IMR-90 (cell line): ENCODE measurements at regions not wholly inside any gene's neighbourhood (a gene's known extent, or its start where the extent isn't known, plus 50 kb on each side); places are given as distances from the start of the nearest gene placed in this dataset.

ENCODE experiments used
- ATAC-seq: fragments of 200-7000 bp; cut with Tn5 transposase; 2 replicates; pipeline ENCODE4 v1.9.1; 2020; ENCODE audit warnings: low read depth, mild to moderate bottlenecking, moderate library complexity
- BruUV-seq: library from RNA; stranded (reverse); fragments of 400-500 nt; replicated peaks from 2 replicates; lab custom pipeline; 2021; lab: Mats Ljungman, UMichigan
- CTCF ChIA-PET: fragments of 300-600 bp; formaldehyde crosslinking; extraction: SDS; loops from one replicate; lab custom pipeline; 2021; ENCODE audit warnings: antibody characterized with exemption; lab: Yijun Ruan, JAX
- POLR2A ChIA-PET: fragments of 300-600 bp; sonication (Branson Sonifier 250); formaldehyde crosslinking; loops from one replicate; lab custom pipeline; 2022; ENCODE audit warnings: antibody characterized with exemption; ENCODE audit not compliant: unreplicated experiment; lab: Charles Lee
- DNase-seq: peaks from one replicate; pipeline ENCODE4 v3.0.0; 2013
- H2AFZ ChIP-seq: replicated peaks from 2 replicates; pipeline ENCODE3; 2013; ENCODE audit warnings: low read length, mild to moderate bottlenecking; ENCODE audit not compliant: poor library complexity
- H2AK5ac ChIP-seq: 2 replicates; pipeline ENCODE4 v1.6.1; 2013; ENCODE audit warnings: low read depth, low read length, inconsistent platforms
- H2AK9ac ChIP-seq: replicated peaks from 2 replicates; pipeline ENCODE3; 2013; ENCODE audit warnings: mild to moderate bottlenecking, low read depth, low read length, moderate library complexity; ENCODE audit not compliant: poor library complexity
- H2BK120ac ChIP-seq: 2 replicates; pipeline ENCODE4 v1.6.1; 2013; ENCODE audit warnings: low read depth, low read length, inconsistent platforms
- H2BK15ac ChIP-seq: 3 replicates; pipeline ENCODE4 v1.6.1; 2013; ENCODE audit warnings: low read depth, low read length, inconsistent platforms
- H2BK20ac ChIP-seq: 2 replicates; pipeline ENCODE4 v1.6.1; 2013; ENCODE audit warnings: low read depth, mild to moderate bottlenecking, inconsistent platforms, low read length, moderate library complexity
- H2BK5ac ChIP-seq: 2 replicates; pipeline ENCODE4 v1.6.1; 2013; ENCODE audit warnings: mild to moderate bottlenecking, low read depth, low read length, inconsistent platforms; ENCODE audit not compliant: poor library complexity, severe bottlenecking
- H3K14ac ChIP-seq: replicated peaks from 2 replicates; pipeline ENCODE4 v1.6.1; 2013; ENCODE audit warnings: low read depth, low read length, inconsistent platforms
- H3K18ac ChIP-seq: 2 replicates; pipeline ENCODE4 v1.6.1; 2013; ENCODE audit warnings: low read depth, low read length, control low read depth
- H3K23ac ChIP-seq: 2 replicates; pipeline ENCODE4 v1.6.1; 2013; ENCODE audit warnings: low read depth, low read length, inconsistent platforms
- H3K27ac ChIP-seq: 2 replicates; pipeline ENCODE4 v1.5.1; 2013; ENCODE audit warnings: mild to moderate bottlenecking, control low read depth, low read length; ENCODE audit not compliant: insufficient read depth
- H3K27me3 ChIP-seq: 2 replicates; pipeline ENCODE4 v1.6.1; 2013; ENCODE audit warnings: low read length; ENCODE audit not compliant: control insufficient read depth, insufficient read depth
- H3K36me3 ChIP-seq: 2 replicates; pipeline ENCODE4 v1.6.1; 2013; ENCODE audit warnings: low read length, mixed read lengths; ENCODE audit not compliant: control insufficient read depth, insufficient read depth
- H3K4ac ChIP-seq: 2 replicates; pipeline ENCODE4 v1.6.1; 2013; ENCODE audit warnings: low read depth, low read length, inconsistent platforms
- H3K4me1 ChIP-seq: 2 replicates; pipeline ENCODE4 v1.6.1; 2013; ENCODE audit warnings: low read length, mixed read lengths; ENCODE audit not compliant: control insufficient read depth, insufficient read depth
- H3K4me2 ChIP-seq: 2 replicates; pipeline ENCODE4 v1.6.1; 2013; ENCODE audit warnings: low read depth, mild to moderate bottlenecking, control low read depth, low read length, moderate library complexity
- H3K4me3 ChIP-seq: 2 replicates; pipeline ENCODE4 v1.5.1; 2013; ENCODE audit warnings: low read depth, mild to moderate bottlenecking, control low read depth, low read length, moderate library complexity; ENCODE audit not compliant: insufficient read depth
- H3K56ac ChIP-seq: 2 replicates; pipeline ENCODE4 v1.6.1; 2013; ENCODE audit warnings: low read length, inconsistent platforms; ENCODE audit not compliant: insufficient read depth; ENCODE audit errors: extremely low read depth
- H3K79me1 ChIP-seq, 2 experiments: 2 replicates each; pipeline ENCODE4 v1.6.1; 2013; ENCODE audit warnings: low read length in 2 of 2, inconsistent platforms in 1 of 2, low read depth in 1 of 2
- H3K9ac ChIP-seq: 2 replicates; pipeline ENCODE4 v1.6.1; 2013; ENCODE audit warnings: low read depth, low read length, control low read depth
- H3K9me1 ChIP-seq: 2 replicates; pipeline ENCODE4 v1.6.1; 2013; ENCODE audit warnings: low read length, inconsistent platforms; ENCODE audit not compliant: insufficient read depth
- H3K9me3 ChIP-seq: 2 replicates; pipeline ENCODE4 v1.6.1; 2013; ENCODE audit warnings: low read length; ENCODE audit not compliant: control insufficient read depth, insufficient read depth
- H4K20me1 ChIP-seq: 2 replicates; pipeline ENCODE4 v1.6.1; 2013; ENCODE audit warnings: low read length, inconsistent platforms; ENCODE audit not compliant: insufficient read depth
- H4K5ac ChIP-seq: 2 replicates; pipeline ENCODE4 v1.6.1; 2013; ENCODE audit warnings: mild to moderate bottlenecking, low read depth, low read length, control low read depth
- H4K8ac ChIP-seq, 2 experiments: 2 replicates each; pipeline ENCODE4 v1.6.1; 2013; ENCODE audit warnings: low read depth in 2 of 2, low read length in 2 of 2, control low read depth in 1 of 2, inconsistent platforms in 1 of 2
- H4K91ac ChIP-seq: 2 replicates; pipeline ENCODE4 v1.6.1; 2013; ENCODE audit warnings: low read depth, low read length, inconsistent platforms; ENCODE audit not compliant: insufficient read depth
- BHLHE40 ChIP-seq: fragments of 150-350 bp; IDR thresholded peaks from 2 replicates; pipeline ENCODE4 v1.6.1; 2016; ENCODE audit warnings: mild to moderate bottlenecking, low read depth, low read length
- CEBPB ChIP-seq: IDR thresholded peaks from 2 replicates; pipeline ENCODE4 v1.6.1; 2012; ENCODE audit warnings: low read depth, low read length, improper control_type of control experiment
- CHD1 ChIP-seq: IDR thresholded peaks from 2 replicates; pipeline ENCODE4 v1.6.1; 2012; ENCODE audit warnings: low read depth, low read length, improper control_type of control experiment
- FOS ChIP-seq: fragments of 150-350 bp; IDR thresholded peaks from 2 replicates; pipeline ENCODE4 v1.6.1; 2016; ENCODE audit warnings: low read depth, low read length
- MAFK ChIP-seq: IDR thresholded peaks from 2 replicates; pipeline ENCODE4 v1.6.1; 2012; ENCODE audit warnings: low read depth, low read length, improper control_type of control experiment
- MAZ ChIP-seq: IDR thresholded peaks from 2 replicates; pipeline ENCODE4 v1.6.1; 2012; ENCODE audit warnings: low read depth, mild to moderate bottlenecking, low read length, improper control_type of control experiment, moderate library complexity, borderline replicate concordance
- MXI1 ChIP-seq: IDR thresholded peaks from 2 replicates; pipeline ENCODE4 v1.6.1; 2012; ENCODE audit warnings: low read depth, mild to moderate bottlenecking, low read length, moderate library complexity, borderline replicate concordance
- NFE2L2 ChIP-seq: fragments of 150-350 bp; IDR thresholded peaks from 2 replicates; pipeline ENCODE4 v1.6.1; 2016; ENCODE audit warnings: low read depth, mild to moderate bottlenecking, low read length
- POLR2A ChIP-seq: IDR thresholded peaks from 2 replicates; pipeline ENCODE4 v1.6.1; 2012; ENCODE audit warnings: mild to moderate bottlenecking, low read depth, low read length
- RAD21 ChIP-seq: IDR thresholded peaks from 2 replicates; pipeline ENCODE4 v1.6.1; 2012; ENCODE audit warnings: low read length, improper control_type of control experiment
- RCOR1 ChIP-seq: IDR thresholded peaks from 2 replicates; pipeline ENCODE4 v1.6.1; 2012; ENCODE audit warnings: mild to moderate bottlenecking, low read length, improper control_type of control experiment; ENCODE audit not compliant: insufficient replicate concordance
- RFX5 ChIP-seq: IDR thresholded peaks from 2 replicates; pipeline ENCODE4 v1.8.0; 2012; ENCODE audit warnings: low read depth, mild to moderate bottlenecking, low read length, moderate library complexity
- SMC3 ChIP-seq: fragments of 150-350 bp; IDR thresholded peaks from 2 replicates; pipeline ENCODE4 v1.6.1; 2016; ENCODE audit warnings: low read depth, mild to moderate bottlenecking, antibody characterized with exemption, low read length, moderate library complexity
- USF2 ChIP-seq: fragments of 150-350 bp; IDR thresholded peaks from 2 replicates; pipeline ENCODE4 v1.6.1; 2017; ENCODE audit warnings: mild to moderate bottlenecking, antibody characterized with exemption, low read length, low read depth
- WGBS, 2 experiments: methylation state at CpG; one replicate each; pipeline versions ENCODE4 v1.1.5 to v1.1.7; 2013; ENCODE audit warnings: missing lambda C conversion rate in 2 of 2; ENCODE audit not compliant: insufficient read length in 1 of 2; ENCODE audit errors: extremely low coverage in 2 of 2; 5-methylcytosine and 5-hydroxymethylcytosine counted together
- dilution Hi-C: fragments of 300-500 bp; cut with HindIII; formaldehyde crosslinking; loops from one replicate; pipeline ENCODE4 v1.14.3; 2018; ENCODE audit warnings: low sequenced_read_pairs; ENCODE audit not compliant: unreplicated experiment
- in situ Hi-C: fragments of 300-500 bp; cut with MboI; formaldehyde crosslinking; loops from 3 replicates; pipeline ENCODE4 v1.14.3; 2019; ENCODE audit warnings: low sequenced_read_pairs, inconsistent platforms, mixed read lengths
- intact Hi-C: fragments of 100-400 bp; cut with micrococcal nuclease; formaldehyde crosslinking; loops from 2 replicates; pipeline ENCODE4 v1.10.0; 2022
- TF ChIP-seq, protein P1 (sequence below): fragments of 150-350 bp; IDR thresholded peaks from 2 replicates; pipeline ENCODE4 v1.6.1; 2016; ENCODE audit warnings: low read depth, mild to moderate bottlenecking, low read length, moderate library complexity, borderline replicate concordance
- TF ChIP-seq, protein P2 (sequence below): conservative IDR thresholded peaks from 2 replicates; pipeline ENCODE4 v1.5.1; 2012; ENCODE audit warnings: mild to moderate bottlenecking, low read depth, low read length, improper control_type of control experiment

DNA sequence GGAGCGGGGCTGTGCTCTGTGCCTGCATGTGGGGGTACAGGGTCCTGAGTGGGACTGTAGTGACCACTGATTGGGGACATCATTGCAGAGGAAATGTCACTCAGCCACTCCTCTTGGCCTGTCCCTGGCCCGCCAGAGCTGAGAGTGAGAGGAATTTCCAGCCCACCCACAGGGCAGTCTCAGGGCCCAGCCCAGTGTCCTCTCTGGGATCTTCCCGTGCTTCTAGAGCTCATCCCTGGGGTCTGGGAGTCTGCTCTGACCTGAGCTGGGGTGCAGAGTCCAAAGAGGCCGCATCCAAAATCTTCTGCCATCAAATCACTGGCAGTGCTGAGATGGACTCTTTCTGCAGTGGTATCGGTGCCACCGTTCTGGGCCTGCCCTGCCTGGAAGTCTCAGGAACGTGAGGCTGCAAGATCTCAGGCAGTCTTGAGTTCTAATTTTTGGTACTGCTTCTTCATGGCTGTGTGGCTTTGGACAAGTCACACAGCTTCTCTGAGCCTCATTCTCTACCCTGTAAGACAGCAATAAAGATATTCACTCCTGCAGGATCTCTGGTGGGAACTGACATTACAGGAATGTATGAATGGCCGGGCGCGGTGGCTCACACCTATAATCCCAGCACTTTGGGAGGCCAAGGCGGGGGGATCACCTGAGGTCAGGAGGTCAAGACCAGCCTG, 100.8 kb upstream of the TARDBP start:
- no peak overlapping the region for H2BK120ac ChIP-seq
- ChIA-PET POLR2A (no interaction called here), CTCF (no interaction called here)
- intact Hi-C loops, result no loop called here
- ATAC-seq (no peak), DNase-seq (no peak)
- H3K36me3 ChIP-seq, result no peaks in the 10 kb centered on the region
- H3K9me3 ChIP-seq, result no peaks in the 10 kb centered on the region
- no peak overlapping the region for H3K4me2 ChIP-seq
- H3K27me3 ChIP-seq, result peaks cover 42% of the 10 kb centered on the region
- no peak overlapping the region for H4K8ac ChIP-seq
- H3K4ac ChIP-seq, result no peak overlapping the region
- no peaks in the 10 kb centered on the region for H4K20me1 ChIP-seq
- TF ChIP-seq CHD1 (no peak), USF2 (no peak), MXI1 (no peak), MAFK (no peak), BHLHE40 (no peak), CEBPB (no peak), MAZ (no peak), POLR2A (no peak), RCOR1 (no peak), FOS (no peak), SMC3 (no peak), NFE2L2 (no peak), RFX5 (no peak), RAD21 (no peak)
- TF ChIP-seq, protein P1, sequence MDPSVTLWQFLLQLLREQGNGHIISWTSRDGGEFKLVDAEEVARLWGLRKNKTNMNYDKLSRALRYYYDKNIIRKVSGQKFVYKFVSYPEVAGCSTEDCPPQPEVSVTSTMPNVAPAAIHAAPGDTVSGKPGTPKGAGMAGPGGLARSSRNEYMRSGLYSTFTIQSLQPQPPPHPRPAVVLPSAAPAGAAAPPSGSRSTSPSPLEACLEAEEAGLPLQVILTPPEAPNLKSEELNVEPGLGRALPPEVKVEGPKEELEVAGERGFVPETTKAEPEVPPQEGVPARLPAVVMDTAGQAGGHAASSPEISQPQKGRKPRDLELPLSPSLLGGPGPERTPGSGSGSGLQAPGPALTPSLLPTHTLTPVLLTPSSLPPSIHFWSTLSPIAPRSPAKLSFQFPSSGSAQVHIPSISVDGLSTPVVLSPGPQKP, result no peak
- TF ChIP-seq, protein P2, sequence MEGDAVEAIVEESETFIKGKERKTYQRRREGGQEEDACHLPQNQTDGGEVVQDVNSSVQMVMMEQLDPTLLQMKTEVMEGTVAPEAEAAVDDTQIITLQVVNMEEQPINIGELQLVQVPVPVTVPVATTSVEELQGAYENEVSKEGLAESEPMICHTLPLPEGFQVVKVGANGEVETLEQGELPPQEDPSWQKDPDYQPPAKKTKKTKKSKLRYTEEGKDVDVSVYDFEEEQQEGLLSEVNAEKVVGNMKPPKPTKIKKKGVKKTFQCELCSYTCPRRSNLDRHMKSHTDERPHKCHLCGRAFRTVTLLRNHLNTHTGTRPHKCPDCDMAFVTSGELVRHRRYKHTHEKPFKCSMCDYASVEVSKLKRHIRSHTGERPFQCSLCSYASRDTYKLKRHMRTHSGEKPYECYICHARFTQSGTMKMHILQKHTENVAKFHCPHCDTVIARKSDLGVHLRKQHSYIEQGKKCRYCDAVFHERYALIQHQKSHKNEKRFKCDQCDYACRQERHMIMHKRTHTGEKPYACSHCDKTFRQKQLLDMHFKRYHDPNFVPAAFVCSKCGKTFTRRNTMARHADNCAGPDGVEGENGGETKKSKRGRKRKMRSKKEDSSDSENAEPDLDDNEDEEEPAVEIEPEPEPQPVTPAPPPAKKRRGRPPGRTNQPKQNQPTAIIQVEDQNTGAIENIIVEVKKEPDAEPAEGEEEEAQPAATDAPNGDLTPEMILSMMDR, result no peak
- no peaks in the 10 kb centered on the region for H3K79me1 ChIP-seq
- no peak overlapping the region for H4K5ac ChIP-seq
- no peak overlapping the region for H3K9ac ChIP-seq
- no peak overlapping the region for H2BK5ac ChIP-seq
- no peak overlapping the region for H3K56ac ChIP-seq
- WGBS, 2 experiments, result 65% methylated on average over 4 of the region's 11 CpGs; no CpG with 5 or more reads in 1 of the 2 experiments
- BruUV-seq, result no TSS peak
- dilution Hi-C loops, result no loop called here
- no peak overlapping the region for H2AK9ac ChIP-seq
- in situ Hi-C loops, result no loop called here
- no peak overlapping the region for H2AFZ ChIP-seq
- H2BK20ac ChIP-seq, result no peak overlapping the region
- H3K27ac ChIP-seq, result no peak overlapping the region
- no peak overlapping the region for H3K18ac ChIP-seq
- no peak overlapping the region for H2BK15ac ChIP-seq
- no peaks in the 10 kb centered on the region for H3K9me1 ChIP-seq
- H2AK5ac ChIP-seq, result no peak overlapping the region
- H4K91ac ChIP-seq, result no peak overlapping the region
- H3K4me1 ChIP-seq, result no peaks in the 10 kb centered on the region
- no peak overlapping the region for H3K14ac ChIP-seq
- no peak overlapping the region for H3K4me3 ChIP-seq
- H3K23ac ChIP-seq, result no peak overlapping the region
